Glutamatergic neuron (in vitro differentiated cells): ENCODE measurements at regions not wholly inside any gene's neighbourhood (a gene's known extent, or its start where the extent isn't known, plus 50 kb on each side); places are given as distances from the start of the nearest gene placed in this dataset.

Source experiments
- DNase-seq: peaks from one replicate; pipeline ENCODE4 v3.0.0; 2022
- H3K27ac Mint-ChIP-seq: one replicate; pipeline ENCODE4 v1.8.0; 2020; ENCODE audit warnings: mild to moderate bottlenecking, mixed read lengths, inconsistent platforms; ENCODE audit not compliant: unreplicated experiment
- H3K27me3 Mint-ChIP-seq: one replicate; pipeline ENCODE4 v1.8.0; 2020; ENCODE audit warnings: mild to moderate bottlenecking, moderate library complexity, mixed read lengths, inconsistent platforms; ENCODE audit not compliant: unreplicated experiment
- H3K36me3 Mint-ChIP-seq: one replicate; pipeline ENCODE4 v1.8.0; 2020; ENCODE audit warnings: mild to moderate bottlenecking, mixed read lengths, inconsistent platforms; ENCODE audit not compliant: unreplicated experiment
- H3K4me1 Mint-ChIP-seq: one replicate; pipeline ENCODE4 v1.8.0; 2020; ENCODE audit warnings: mild to moderate bottlenecking, low read depth, mixed read lengths, inconsistent platforms; ENCODE audit not compliant: unreplicated experiment
- H3K4me3 Mint-ChIP-seq: one replicate; pipeline ENCODE4 v1.8.0; 2020; ENCODE audit warnings: mild to moderate bottlenecking, mixed read lengths, inconsistent platforms; ENCODE audit not compliant: unreplicated experiment
- H3K9me3 Mint-ChIP-seq: one replicate; pipeline ENCODE4 v1.8.0; 2020; ENCODE audit warnings: mild to moderate bottlenecking, moderate library complexity, mixed read lengths, inconsistent platforms; ENCODE audit not compliant: unreplicated experiment
- TF ChIP-seq, protein P1 (sequence below): fragments of 200-600 bp; sonication (generic); IDR thresholded peaks from one replicate; pipeline ENCODE4 v1.5.0; 2021; ENCODE audit not compliant: partially characterized antibody, unreplicated experiment

DNA sequence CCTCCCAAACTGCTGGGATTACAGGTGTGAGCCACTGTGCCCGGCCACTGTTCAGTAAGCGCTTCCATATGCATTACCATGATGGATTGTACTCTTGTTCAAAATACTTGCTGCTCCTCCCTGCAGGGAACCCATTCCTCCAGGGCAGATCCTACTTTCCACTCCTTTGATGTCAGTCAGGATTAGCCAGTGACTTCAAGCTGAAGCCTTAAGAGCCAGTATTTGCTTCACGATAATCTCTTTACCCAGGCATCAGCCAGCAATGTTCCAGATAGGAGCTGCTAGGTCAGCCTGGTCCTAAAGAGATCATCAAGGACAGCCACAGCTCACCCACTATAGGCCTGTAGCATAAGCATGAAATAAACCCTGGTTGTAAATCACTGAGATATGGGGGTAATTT lies 96.5 kb upstream of the UBE2E2 start:
- Mint-ChIP-seq H3K36me3 (no peaks in the 10 kb centered on the region), H3K4me1 (no peaks in the 10 kb centered on the region), H3K27ac (no peak overlapping the region)

DNA sequence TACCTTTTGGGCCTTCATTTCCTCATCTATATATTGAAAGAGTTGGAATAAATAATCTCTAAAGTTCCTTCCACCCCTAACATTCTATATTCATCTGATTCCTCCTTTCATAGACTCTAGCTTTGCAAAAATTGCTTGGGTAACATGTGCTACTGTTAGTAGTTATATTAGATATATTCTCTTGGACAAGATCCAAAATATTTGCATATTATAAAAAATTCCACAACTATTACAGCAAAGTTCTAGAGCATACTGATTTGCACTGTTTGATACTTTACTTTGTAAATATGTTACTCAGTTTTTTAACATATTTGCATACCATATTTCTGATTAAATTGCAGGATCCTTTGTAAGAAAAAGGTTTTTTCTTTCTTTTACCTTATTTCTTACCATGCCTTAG lies 95.9 kb upstream of the UBE2E2 start:
- Mint-ChIP-seq H3K27me3 (peaks cover 2% of the 10 kb centered on the region), H3K4me3 (no peak overlapping the region)
- TF ChIP-seq, protein P1, sequence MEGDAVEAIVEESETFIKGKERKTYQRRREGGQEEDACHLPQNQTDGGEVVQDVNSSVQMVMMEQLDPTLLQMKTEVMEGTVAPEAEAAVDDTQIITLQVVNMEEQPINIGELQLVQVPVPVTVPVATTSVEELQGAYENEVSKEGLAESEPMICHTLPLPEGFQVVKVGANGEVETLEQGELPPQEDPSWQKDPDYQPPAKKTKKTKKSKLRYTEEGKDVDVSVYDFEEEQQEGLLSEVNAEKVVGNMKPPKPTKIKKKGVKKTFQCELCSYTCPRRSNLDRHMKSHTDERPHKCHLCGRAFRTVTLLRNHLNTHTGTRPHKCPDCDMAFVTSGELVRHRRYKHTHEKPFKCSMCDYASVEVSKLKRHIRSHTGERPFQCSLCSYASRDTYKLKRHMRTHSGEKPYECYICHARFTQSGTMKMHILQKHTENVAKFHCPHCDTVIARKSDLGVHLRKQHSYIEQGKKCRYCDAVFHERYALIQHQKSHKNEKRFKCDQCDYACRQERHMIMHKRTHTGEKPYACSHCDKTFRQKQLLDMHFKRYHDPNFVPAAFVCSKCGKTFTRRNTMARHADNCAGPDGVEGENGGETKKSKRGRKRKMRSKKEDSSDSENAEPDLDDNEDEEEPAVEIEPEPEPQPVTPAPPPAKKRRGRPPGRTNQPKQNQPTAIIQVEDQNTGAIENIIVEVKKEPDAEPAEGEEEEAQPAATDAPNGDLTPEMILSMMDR: no peak

More for the DNA sequence above, 96.5 kb upstream of the UBE2E2 start:
- no peak for DNase-seq
- no peak overlapping the region for H3K4me3 Mint-ChIP-seq
- peaks cover 2% of the 10 kb centered on the region for H3K27me3 Mint-ChIP-seq
- no peaks in the 10 kb centered on the region for H3K9me3 Mint-ChIP-seq
- TF ChIP-seq, protein P1: no peak

GRCh38 chr3:23108451-23109057 lies 94.6 kb upstream of the UBE2E2 start:
- TF ChIP-seq, protein P1: no peak
- Mint-ChIP-seq H3K9me3 (no peaks in the 10 kb centered on the region), H3K27me3 (peaks cover 2% of the 10 kb centered on the region), H3K27ac (no peak overlapping the region), H3K4me1 (no peaks in the 10 kb centered on the region), H3K36me3 (no peaks in the 10 kb centered on the region), H3K4me3 (no peak overlapping the region)
- no peak for DNase-seq

More for the DNA sequence above, 95.9 kb upstream of the UBE2E2 start:
- DNase-seq: no peak
- no peaks in the 10 kb centered on the region for H3K9me3 Mint-ChIP-seq
- H3K36me3 Mint-ChIP-seq: no peaks in the 10 kb centered on the region
- no peaks in the 10 kb centered on the region for H3K4me1 Mint-ChIP-seq
- no peak overlapping the region for H3K27ac Mint-ChIP-seq

DNA sequence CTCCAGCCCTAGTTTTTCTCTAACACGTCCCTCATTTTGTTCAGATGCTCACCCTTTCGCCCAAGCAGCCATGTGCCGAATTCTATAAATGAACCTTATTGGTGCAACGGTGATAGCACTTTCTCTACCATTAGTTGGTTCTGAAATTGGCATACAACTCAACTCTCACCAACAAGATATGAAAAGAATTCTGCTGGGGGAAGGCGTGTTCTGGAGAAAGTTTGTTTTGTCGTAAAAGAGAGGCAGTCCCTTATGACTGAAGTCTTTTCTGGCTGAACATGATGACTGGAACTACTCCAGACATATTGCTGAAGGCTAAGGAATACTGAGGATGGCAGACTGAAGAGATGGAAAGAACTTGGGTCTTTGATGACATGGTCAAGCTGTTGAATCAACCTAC lies 91.8 kb upstream of the UBE2E2 start:
- DNase-seq: no peak
- no peaks in the 10 kb centered on the region for H3K9me3 Mint-ChIP-seq
- TF ChIP-seq, protein P1: no peak

GRCh38 chr3:23111797-23112196 lies 91.3 kb upstream of the UBE2E2 start:
- Mint-ChIP-seq H3K4me1 (no peaks in the 10 kb centered on the region), H3K36me3 (no peaks in the 10 kb centered on the region), H3K9me3 (no peaks in the 10 kb centered on the region), H3K27ac (no peak overlapping the region), H3K27me3 (peaks cover 2% of the 10 kb centered on the region), H3K4me3 (no peak overlapping the region)
- no peak for DNase-seq
- TF ChIP-seq, protein P1: no peak

More for the DNA sequence above, 91.8 kb upstream of the UBE2E2 start:
- Mint-ChIP-seq H3K4me1 (no peaks in the 10 kb centered on the region), H3K4me3 (no peak overlapping the region), H3K27ac (no peak overlapping the region), H3K27me3 (peaks cover 2% of the 10 kb centered on the region), H3K36me3 (no peaks in the 10 kb centered on the region)
